KOPT-K1 (cell line): ENCODE measurements at regions not wholly inside any gene's neighbourhood (a gene's known extent, or its start where the extent isn't known, plus 50 kb on each side); places are given as distances from the start of the nearest gene placed in this dataset.

Experiments
- H3K27ac ChIP-seq: fragments of 200-600 bp; sonication (generic); 2 replicates; pipeline ENCODE4 v1.5.1; 2016; ENCODE audit warnings: antibody characterized with exemption, mild to moderate bottlenecking, low read depth, low read length; ENCODE audit not compliant: poor library complexity, severe bottlenecking
- H3K36me3 ChIP-seq: fragments of 200-600 bp; sonication (generic); 2 replicates; pipeline ENCODE4 v1.5.1; 2017; ENCODE audit warnings: antibody characterized with exemption, mild to moderate bottlenecking, low read length, moderate library complexity; ENCODE audit not compliant: insufficient read depth
- H3K9me3 ChIP-seq: fragments of 200-600 bp; sonication (generic); 2 replicates; pipeline ENCODE4 v1.5.1; 2017; ENCODE audit warnings: antibody characterized with exemption, low read length, mild to moderate bottlenecking; ENCODE audit not compliant: insufficient read depth, poor library complexity, severe bottlenecking

- no peaks in the 10 kb centered on the region for H3K36me3 ChIP-seq
- H3K27ac ChIP-seq, result no peak overlapping the region
- H3K9me3 ChIP-seq, result no peaks in the 10 kb centered on the region
Observed at GRCh38 chr2:128876986-128877983, 558.6 kb upstream of the HS6ST1 start.

GRCh38 chr2:128879161-128879560 is 560.5 kb upstream of the HS6ST1 start:
- Histone ChIP-seq H3K36me3 (no peaks in the 10 kb centered on the region), H3K9me3 (no peaks in the 10 kb centered on the region), H3K27ac (no peak overlapping the region)

- H3K36me3 ChIP-seq, result no peaks in the 10 kb centered on the region
- H3K27ac ChIP-seq, result no peak overlapping the region
- H3K9me3 ChIP-seq, result no peaks in the 10 kb centered on the region
Observed at GRCh38 chr2:128894896-128895295, 576.2 kb upstream of the HS6ST1 start.

GRCh38 chr2:128901572-128902391 is 583.1 kb upstream of the HS6ST1 start:
- no peaks in the 10 kb centered on the region for H3K36me3 ChIP-seq
- no peaks in the 10 kb centered on the region for H3K9me3 ChIP-seq
- no peak overlapping the region for H3K27ac ChIP-seq

GRCh38 chr2:128903637-128904036 is 585.0 kb upstream of the HS6ST1 start:
- H3K9me3 ChIP-seq, result no peaks in the 10 kb centered on the region
- H3K27ac ChIP-seq, result no peak overlapping the region
- H3K36me3 ChIP-seq, result no peaks in the 10 kb centered on the region

- no peak overlapping the region for H3K27ac ChIP-seq
- H3K36me3 ChIP-seq, result no peaks in the 10 kb centered on the region
- H3K9me3 ChIP-seq, result peaks cover 7% of the 10 kb centered on the region
Observed at GRCh38 chr2:128911276-128911675, 592.6 kb upstream of the HS6ST1 start.

GRCh38 chr2:128914320-128914719 is 595.7 kb upstream of the HS6ST1 start:
- peaks cover 15% of the 10 kb centered on the region for H3K9me3 ChIP-seq
- H3K27ac ChIP-seq, result no peak overlapping the region

GRCh38 chr2:128921751-128922150 is 603.1 kb upstream of the HS6ST1 start:
- Histone ChIP-seq H3K27ac (no peak overlapping the region), H3K9me3 (peaks cover 5% of the 10 kb centered on the region), H3K36me3 (no peaks in the 10 kb centered on the region)

More at GRCh38 chr2:128914320-128914719, 595.7 kb upstream of the HS6ST1 start:
- no peaks in the 10 kb centered on the region for H3K36me3 ChIP-seq

- H3K27ac ChIP-seq, result no peak overlapping the region
- H3K36me3 ChIP-seq, result no peaks in the 10 kb centered on the region
- H3K9me3 ChIP-seq, result peaks cover 6% of the 10 kb centered on the region
Observed at GRCh38 chr2:128922154-128922553, 603.5 kb upstream of the HS6ST1 start.

- no peaks in the 10 kb centered on the region for H3K36me3 ChIP-seq
- peaks cover 7% of the 10 kb centered on the region for H3K9me3 ChIP-seq
- no peak overlapping the region for H3K27ac ChIP-seq
Observed at GRCh38 chr2:128925631-128926030, 607.0 kb upstream of the HS6ST1 start.

- no peaks in the 10 kb centered on the region for H3K36me3 ChIP-seq
- peaks cover 7% of the 10 kb centered on the region for H3K9me3 ChIP-seq
- H3K27ac ChIP-seq, result no peak overlapping the region
Observed at GRCh38 chr2:128930101-128930500, 611.4 kb upstream of the HS6ST1 start.

- Histone ChIP-seq H3K36me3 (no peaks in the 10 kb centered on the region), H3K27ac (no peak overlapping the region), H3K9me3 (no peaks in the 10 kb centered on the region)
Observed at GRCh38 chr2:128940378-128940777, 621.7 kb upstream of the HS6ST1 start.

GRCh38 chr2:128941751-128942150 is 623.1 kb upstream of the HS6ST1 start:
- no peaks in the 10 kb centered on the region for H3K9me3 ChIP-seq
- no peak overlapping the region for H3K27ac ChIP-seq
- H3K36me3 ChIP-seq, result no peaks in the 10 kb centered on the region

GRCh38 chr2:128949360-128949759 is 630.7 kb upstream of the HS6ST1 start:
- Histone ChIP-seq H3K36me3 (no peaks in the 10 kb centered on the region), H3K27ac (no peak overlapping the region), H3K9me3 (no peaks in the 10 kb centered on the region)

- Histone ChIP-seq H3K9me3 (no peaks in the 10 kb centered on the region), H3K27ac (no peak overlapping the region), H3K36me3 (no peaks in the 10 kb centered on the region)
Observed at GRCh38 chr2:128950758-128951157, 632.1 kb upstream of the HS6ST1 start.
